ENCODE measurements at regions not wholly inside any gene's neighbourhood (a gene's known extent, or its start where the extent isn't known, plus 50 kb on each side); places are given as distances from the start of the nearest gene placed in this dataset.

GRCh38 chr7:47196106-47196645 is 385.7 kb downstream of the TNS3 start:
- H3K27ac ChIP-seq = no peak overlapping the region
- intact Hi-C loops (cut with DNase I) = no loop called here

GRCh38 chr7:47195641-47196040 is 386.3 kb downstream of the TNS3 start:
- intact Hi-C loops (cut with DNase I) = no loop called here
- H3K9me3 ChIP-seq = no peaks in the 10 kb centered on the region
- no peak overlapping the region for H3K4me3 ChIP-seq
- no peak for TF ChIP-seq CTCF (IDR thresholded peaks at IDR 0.05)
- H3K27me3 ChIP-seq = no peaks in the 10 kb centered on the region
- H3K36me3 ChIP-seq = no peaks in the 10 kb centered on the region
- H3K4me1 ChIP-seq = no peaks in the 10 kb centered on the region
- no peak for DNase-seq (ENCODE audit: low spot score in 2 of 2)
- no peak overlapping the region for H3K27ac ChIP-seq

More at GRCh38 chr7:47196106-47196645, 385.7 kb downstream of the TNS3 start:
- no peak for DNase-seq (ENCODE audit: low spot score in 2 of 2)
- Histone ChIP-seq H3K4me3 (no peak overlapping the region), H3K27me3 (no peaks in the 10 kb centered on the region), H3K4me1 (no peaks in the 10 kb centered on the region), H3K9me3 (no peaks in the 10 kb centered on the region), H3K36me3 (no peaks in the 10 kb centered on the region)
- TF ChIP-seq CTCF (IDR thresholded peaks at IDR 0.05) = no peak

- Histone ChIP-seq H3K4me1 (no peaks in the 10 kb centered on the region), H3K27ac (no peak overlapping the region), H3K9me3 (no peaks in the 10 kb centered on the region), H3K27me3 (no peaks in the 10 kb centered on the region), H3K36me3 (no peaks in the 10 kb centered on the region), H3K4me3 (no peak overlapping the region)
- DNase-seq (ENCODE audit: low spot score in 2 of 2) = no peak
- no peak for TF ChIP-seq CTCF (IDR thresholded peaks at IDR 0.05)
- intact Hi-C loops (cut with DNase I) = no loop called here
Observed at GRCh38 chr7:47194516-47195057, 387.3 kb downstream of the TNS3 start.

- no peak for TF ChIP-seq CTCF (IDR thresholded peaks at IDR 0.05)
- H3K4me3 ChIP-seq = no peak overlapping the region
- H3K27me3 ChIP-seq = no peaks in the 10 kb centered on the region
- no peak overlapping the region for H3K27ac ChIP-seq
- intact Hi-C loops (cut with DNase I) = no loop called here
- H3K4me1 ChIP-seq = no peaks in the 10 kb centered on the region
- no peaks in the 10 kb centered on the region for H3K9me3 ChIP-seq
- DNase-seq (ENCODE audit: low spot score in 2 of 2) = no peak
- H3K36me3 ChIP-seq = no peaks in the 10 kb centered on the region
Observed at GRCh38 chr7:47192978-47193377, 388.9 kb downstream of the TNS3 start.

- Histone ChIP-seq H3K9me3 (no peaks in the 10 kb centered on the region), H3K27ac (no peak overlapping the region), H3K4me1 (no peaks in the 10 kb centered on the region), H3K36me3 (no peaks in the 10 kb centered on the region), H3K27me3 (no peaks in the 10 kb centered on the region), H3K4me3 (no peak overlapping the region)
- no peak for DNase-seq (ENCODE audit: low spot score in 2 of 2)
- no peak for TF ChIP-seq CTCF (IDR thresholded peaks at IDR 0.05)
- intact Hi-C loops (cut with DNase I) = no loop called here
Observed at GRCh38 chr7:47191876-47192291, 390.0 kb downstream of the TNS3 start.

GRCh38 chr7:47191316-47191715 is 390.6 kb downstream of the TNS3 start:
- DNase-seq (ENCODE audit: low spot score in 2 of 2) = no peak
- Histone ChIP-seq H3K27ac (no peak overlapping the region), H3K27me3 (no peaks in the 10 kb centered on the region), H3K9me3 (no peaks in the 10 kb centered on the region), H3K36me3 (no peaks in the 10 kb centered on the region), H3K4me1 (no peaks in the 10 kb centered on the region), H3K4me3 (no peak overlapping the region)
- intact Hi-C loops (cut with DNase I) = no loop called here
- no peak for TF ChIP-seq CTCF (IDR thresholded peaks at IDR 0.05)

Measured in ascending aorta (tissue), 2 donors.